Liver (tissue), 3 donors: ENCODE measurements at regions not wholly inside any gene's neighbourhood (a gene's known extent, or its start where the extent isn't known, plus 50 kb on each side); places are given as distances from the start of the nearest gene placed in this dataset.

Experiments
- RAD21 ChIP-seq, 2 donors: IDR thresholded peaks; 2 replicates each; pipeline ENCODE4 v1.6.1; 2016; ENCODE audit warnings: antibody characterized with exemption in 2 of 2, mild to moderate bottlenecking in 2 of 2
- TF ChIP-seq, protein P1 (sequence below): fragments of 150-350 bp; IDR thresholded peaks from 2 replicates; pipeline ENCODE4 v1.5.1; 2017; ENCODE audit warnings: improper control_type of control experiment, low read depth, low read length; ENCODE audit not compliant: missing input control
- TF ChIP-seq, protein P2 (sequence below): IDR thresholded peaks from 2 replicates; pipeline ENCODE4 v1.6.1; 2016; ENCODE audit warnings: antibody characterized with exemption, mild to moderate bottlenecking
- TF ChIP-seq, protein P3 (sequence below): IDR thresholded peaks from 2 replicates; pipeline ENCODE4 v1.6.1; 2016; ENCODE audit warnings: antibody characterized with exemption
- donor health status: healthy.
- donor health status: healthy.

DNA sequence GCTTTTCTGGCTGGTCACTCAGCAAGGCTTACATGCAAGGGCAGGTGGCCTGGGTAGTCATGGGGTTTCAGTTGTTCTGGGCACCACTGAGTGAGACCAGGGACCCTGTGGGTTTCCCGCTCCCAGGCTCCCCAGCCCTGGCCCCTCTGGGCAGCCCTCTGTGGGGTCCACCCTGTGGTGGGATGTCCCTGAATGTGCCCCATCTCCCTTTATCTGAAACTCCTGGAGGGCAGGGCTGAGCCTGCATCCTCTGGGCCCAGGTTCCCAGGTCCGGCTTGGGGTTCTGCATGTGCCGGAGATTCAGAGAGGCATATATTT is 1041.0 kb downstream of the BRD1 start:
- TF ChIP-seq, protein P1, sequence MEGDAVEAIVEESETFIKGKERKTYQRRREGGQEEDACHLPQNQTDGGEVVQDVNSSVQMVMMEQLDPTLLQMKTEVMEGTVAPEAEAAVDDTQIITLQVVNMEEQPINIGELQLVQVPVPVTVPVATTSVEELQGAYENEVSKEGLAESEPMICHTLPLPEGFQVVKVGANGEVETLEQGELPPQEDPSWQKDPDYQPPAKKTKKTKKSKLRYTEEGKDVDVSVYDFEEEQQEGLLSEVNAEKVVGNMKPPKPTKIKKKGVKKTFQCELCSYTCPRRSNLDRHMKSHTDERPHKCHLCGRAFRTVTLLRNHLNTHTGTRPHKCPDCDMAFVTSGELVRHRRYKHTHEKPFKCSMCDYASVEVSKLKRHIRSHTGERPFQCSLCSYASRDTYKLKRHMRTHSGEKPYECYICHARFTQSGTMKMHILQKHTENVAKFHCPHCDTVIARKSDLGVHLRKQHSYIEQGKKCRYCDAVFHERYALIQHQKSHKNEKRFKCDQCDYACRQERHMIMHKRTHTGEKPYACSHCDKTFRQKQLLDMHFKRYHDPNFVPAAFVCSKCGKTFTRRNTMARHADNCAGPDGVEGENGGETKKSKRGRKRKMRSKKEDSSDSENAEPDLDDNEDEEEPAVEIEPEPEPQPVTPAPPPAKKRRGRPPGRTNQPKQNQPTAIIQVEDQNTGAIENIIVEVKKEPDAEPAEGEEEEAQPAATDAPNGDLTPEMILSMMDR, result no peak
- TF ChIP-seq, protein P2, sequence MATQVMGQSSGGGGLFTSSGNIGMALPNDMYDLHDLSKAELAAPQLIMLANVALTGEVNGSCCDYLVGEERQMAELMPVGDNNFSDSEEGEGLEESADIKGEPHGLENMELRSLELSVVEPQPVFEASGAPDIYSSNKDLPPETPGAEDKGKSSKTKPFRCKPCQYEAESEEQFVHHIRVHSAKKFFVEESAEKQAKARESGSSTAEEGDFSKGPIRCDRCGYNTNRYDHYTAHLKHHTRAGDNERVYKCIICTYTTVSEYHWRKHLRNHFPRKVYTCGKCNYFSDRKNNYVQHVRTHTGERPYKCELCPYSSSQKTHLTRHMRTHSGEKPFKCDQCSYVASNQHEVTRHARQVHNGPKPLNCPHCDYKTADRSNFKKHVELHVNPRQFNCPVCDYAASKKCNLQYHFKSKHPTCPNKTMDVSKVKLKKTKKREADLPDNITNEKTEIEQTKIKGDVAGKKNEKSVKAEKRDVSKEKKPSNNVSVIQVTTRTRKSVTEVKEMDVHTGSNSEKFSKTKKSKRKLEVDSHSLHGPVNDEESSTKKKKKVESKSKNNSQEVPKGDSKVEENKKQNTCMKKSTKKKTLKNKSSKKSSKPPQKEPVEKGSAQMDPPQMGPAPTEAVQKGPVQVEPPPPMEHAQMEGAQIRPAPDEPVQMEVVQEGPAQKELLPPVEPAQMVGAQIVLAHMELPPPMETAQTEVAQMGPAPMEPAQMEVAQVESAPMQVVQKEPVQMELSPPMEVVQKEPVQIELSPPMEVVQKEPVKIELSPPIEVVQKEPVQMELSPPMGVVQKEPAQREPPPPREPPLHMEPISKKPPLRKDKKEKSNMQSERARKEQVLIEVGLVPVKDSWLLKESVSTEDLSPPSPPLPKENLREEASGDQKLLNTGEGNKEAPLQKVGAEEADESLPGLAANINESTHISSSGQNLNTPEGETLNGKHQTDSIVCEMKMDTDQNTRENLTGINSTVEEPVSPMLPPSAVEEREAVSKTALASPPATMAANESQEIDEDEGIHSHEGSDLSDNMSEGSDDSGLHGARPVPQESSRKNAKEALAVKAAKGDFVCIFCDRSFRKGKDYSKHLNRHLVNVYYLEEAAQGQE, result no peak
- no peak for TF ChIP-seq RAD21 (IDR thresholded peaks at IDR 0.05)
- TF ChIP-seq, protein P3, sequence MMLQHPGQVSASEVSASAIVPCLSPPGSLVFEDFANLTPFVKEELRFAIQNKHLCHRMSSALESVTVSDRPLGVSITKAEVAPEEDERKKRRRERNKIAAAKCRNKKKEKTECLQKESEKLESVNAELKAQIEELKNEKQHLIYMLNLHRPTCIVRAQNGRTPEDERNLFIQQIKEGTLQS, result no peak
